ENCODE measurements at regions not wholly inside any gene's neighbourhood (a gene's known extent, or its start where the extent isn't known, plus 50 kb on each side); places are given as distances from the start of the nearest gene placed in this dataset.

GRCh38 chrX:108795240-108795639, 58.9 kb upstream of the IRS4 start:
- no peak for DNase-seq
